T-helper 9 cell (primary cell): ENCODE measurements at regions not wholly inside any gene's neighbourhood (a gene's known extent, or its start where the extent isn't known, plus 50 kb on each side); places are given as distances from the start of the nearest gene placed in this dataset.
"Not testable (repeated sequence)": the region's sequence is repeated elsewhere in the genome, so short reads cannot be mapped to it uniquely, and the experiment has no call there.

Experiments used
- DNase-seq: peaks from one replicate; pipeline ENCODE4 v3.0.0-alpha.2; 2020

- DNase-seq = no peak
These were observed 108.2 kb upstream of the STK17B start for GRCh38 chr2:196279541-196279940.

- DNase-seq = no peak
These were observed 112.9 kb upstream of the STK17B start for GRCh38 chr2:196284144-196284844.

GRCh38 chr2:196284866-196285557, 113.6 kb upstream of the STK17B start:
- no peak for DNase-seq

- DNase-seq = no peak
These were observed 115.4 kb upstream of the STK17B start for GRCh38 chr2:196286821-196287220.

- DNase-seq = no peak
These were observed 116.1 kb upstream of the STK17B start for GRCh38 chr2:196287523-196287922.

GRCh38 chr2:196288006-196288538, 116.7 kb upstream of the STK17B start:
- no peak for DNase-seq

- DNase-seq = no peak
These were observed 117.6 kb upstream of the STK17B start for GRCh38 chr2:196289000-196289399.

GRCh38 chr2:196290136-196290535, 118.8 kb upstream of the STK17B start:
- DNase-seq = no peak

- no peak for DNase-seq
These were observed 119.2 kb upstream of the STK17B start for GRCh38 chr2:196290569-196290968.

- DNase-seq = no peak
These were observed 120.0 kb upstream of the STK17B start for GRCh38 chr2:196291426-196291825.

- DNase-seq = no peak
These were observed 120.8 kb upstream of the STK17B start for GRCh38 chr2:196291873-196292800.

GRCh38 chr2:196293751-196294515, 122.6 kb upstream of the STK17B start:
- DNase-seq = no peak

GRCh38 chr2:196294516-196294909, 123.1 kb upstream of the STK17B start:
- DNase-seq = no peak

- DNase-seq = no peak
These were observed 123.6 kb upstream of the STK17B start for GRCh38 chr2:196295005-196295404.

- DNase-seq = not testable (repeated sequence)
These were observed 126.8 kb upstream of the STK17B start for GRCh38 chr2:196298106-196298723.

GRCh38 chr2:196307775-196308305, 136.5 kb upstream of the STK17B start:
- DNase-seq = no peak

GRCh38 chr2:196309691-196310090, 138.3 kb upstream of the STK17B start:
- no peak for DNase-seq

GRCh38 chr2:196314157-196314556, 142.8 kb upstream of the STK17B start:
- no peak for DNase-seq

- DNase-seq = no peak
These were observed 143.4 kb upstream of the STK17B start for GRCh38 chr2:196314780-196315179.

- no peak for DNase-seq
These were observed 144.1 kb upstream of the STK17B start for GRCh38 chr2:196315388-196316049.

GRCh38 chr2:196316050-196316430, 144.7 kb upstream of the STK17B start:
- no peak for DNase-seq
